ENCODE measurements at regions not wholly inside any gene's neighbourhood (a gene's known extent, or its start where the extent isn't known, plus 50 kb on each side); places are given as distances from the start of the nearest gene placed in this dataset.

DNA sequence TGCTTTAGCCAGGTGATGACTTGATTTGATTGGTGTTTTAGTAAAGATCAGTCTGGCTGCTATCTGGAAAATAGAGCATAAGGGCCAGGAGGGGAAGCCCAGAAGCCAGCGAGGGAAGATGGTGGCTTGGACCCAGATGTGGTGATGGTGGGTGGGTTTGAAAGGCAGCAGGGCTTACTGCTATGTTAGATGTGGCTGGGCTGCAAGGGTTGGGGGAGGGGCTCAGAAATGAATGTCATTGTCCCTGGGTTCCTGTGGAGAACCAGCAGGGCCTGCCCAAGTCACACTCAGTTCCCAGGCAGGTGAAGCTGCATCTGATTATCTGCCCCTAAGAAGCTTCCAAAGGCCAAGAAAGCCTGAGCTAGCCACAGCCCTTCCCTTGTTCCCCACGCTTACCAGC, 71.7 kb upstream of the BRD7 start:
- TF ChIP-seq, protein P1, sequence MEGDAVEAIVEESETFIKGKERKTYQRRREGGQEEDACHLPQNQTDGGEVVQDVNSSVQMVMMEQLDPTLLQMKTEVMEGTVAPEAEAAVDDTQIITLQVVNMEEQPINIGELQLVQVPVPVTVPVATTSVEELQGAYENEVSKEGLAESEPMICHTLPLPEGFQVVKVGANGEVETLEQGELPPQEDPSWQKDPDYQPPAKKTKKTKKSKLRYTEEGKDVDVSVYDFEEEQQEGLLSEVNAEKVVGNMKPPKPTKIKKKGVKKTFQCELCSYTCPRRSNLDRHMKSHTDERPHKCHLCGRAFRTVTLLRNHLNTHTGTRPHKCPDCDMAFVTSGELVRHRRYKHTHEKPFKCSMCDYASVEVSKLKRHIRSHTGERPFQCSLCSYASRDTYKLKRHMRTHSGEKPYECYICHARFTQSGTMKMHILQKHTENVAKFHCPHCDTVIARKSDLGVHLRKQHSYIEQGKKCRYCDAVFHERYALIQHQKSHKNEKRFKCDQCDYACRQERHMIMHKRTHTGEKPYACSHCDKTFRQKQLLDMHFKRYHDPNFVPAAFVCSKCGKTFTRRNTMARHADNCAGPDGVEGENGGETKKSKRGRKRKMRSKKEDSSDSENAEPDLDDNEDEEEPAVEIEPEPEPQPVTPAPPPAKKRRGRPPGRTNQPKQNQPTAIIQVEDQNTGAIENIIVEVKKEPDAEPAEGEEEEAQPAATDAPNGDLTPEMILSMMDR (conservative IDR thresholded peaks at IDR 0.05; ENCODE audit: low read length) = no peak
- TF ChIP-seq EZH2phosphoT487 (IDR thresholded peaks at IDR 0.05; ENCODE audit: borderline replicate concordance) = no peak
